Effector memory CD8-positive, alpha-beta T cell (primary cell): ENCODE measurements at regions not wholly inside any gene's neighbourhood (a gene's known extent, or its start where the extent isn't known, plus 50 kb on each side); places are given as distances from the start of the nearest gene placed in this dataset.
"Not testable (repeated sequence)": the region's sequence is repeated elsewhere in the genome, so short reads cannot be mapped to it uniquely, and the experiment has no call there.

Experiments used
- ATAC-seq: fragments of 150-1000 bp; cut with Tn5 transposase; replicated peaks from 2 replicates; pipeline ENCODE4 v1.10.0; 2021; ENCODE audit warnings: mild to moderate bottlenecking, moderate library complexity
- DNase-seq, 3 experiments: peaks; one replicate each; pipeline ENCODE4 v3.0.0; 2021
- H3K27ac Mint-ChIP-seq, 2 donors: one replicate each; pipeline ENCODE4 v1.8.0; 2022; ENCODE audit warnings: mild to moderate bottlenecking in 2 of 2, mixed read lengths in 2 of 2, moderate library complexity in 2 of 2
- H3K27me3 Mint-ChIP-seq, 2 donors: one replicate each; pipeline ENCODE4 v1.8.0; 2022; ENCODE audit warnings: mixed read lengths in 2 of 2
- H3K36me3 Mint-ChIP-seq: one replicate; pipeline ENCODE4 v1.8.0; 2022; ENCODE audit warnings: mild to moderate bottlenecking, moderate library complexity, mixed read lengths; ENCODE audit not compliant: insufficient read depth
- H3K4me1 Mint-ChIP-seq, 2 donors: one replicate each; pipeline ENCODE4 v1.8.0; 2022; ENCODE audit warnings: low read depth in 2 of 2, mixed read lengths in 2 of 2
- H3K4me3 Mint-ChIP-seq, 2 donors: one replicate each; pipeline ENCODE4 v1.8.0; 2022; ENCODE audit warnings: mild to moderate bottlenecking in 2 of 2, mixed read lengths in 2 of 2, moderate library complexity in 2 of 2
- H3K9me3 Mint-ChIP-seq, 2 donors: one replicate each; pipeline ENCODE4 v1.8.0; 2022; ENCODE audit warnings: mixed read lengths in 2 of 2

DNA sequence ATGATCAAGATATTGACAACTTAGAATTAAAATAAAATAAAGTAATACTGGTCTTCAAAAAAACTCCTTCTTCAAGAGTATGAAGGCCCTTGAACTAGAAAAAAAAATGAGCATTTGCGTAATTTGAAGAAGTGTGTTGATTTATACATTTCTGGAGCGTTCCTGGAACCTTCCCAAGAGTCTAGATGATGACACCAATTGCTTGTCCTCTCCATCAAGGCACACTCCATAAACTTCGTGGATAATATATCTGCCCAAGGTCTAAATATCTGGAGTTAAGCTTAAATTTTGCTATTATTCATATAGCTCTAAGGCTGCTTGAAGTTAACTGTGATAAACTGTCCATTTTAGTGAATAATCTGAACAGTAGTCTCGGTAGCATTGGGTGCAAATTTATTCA lies 361.3 kb upstream of the CNTN5 start:
- H3K36me3 Mint-ChIP-seq = no peaks in the 10 kb centered on the region
- no peak overlapping the region for H3K4me3 Mint-ChIP-seq
- H3K27me3 Mint-ChIP-seq = no peaks in the 10 kb centered on the region
- DNase-seq = no peak
- no peak overlapping the region for H3K27ac Mint-ChIP-seq
- peaks cover 3 to 20% of the 10 kb centered on the region in 2 donors for H3K9me3 Mint-ChIP-seq
- no peak for ATAC-seq
- H3K4me1 Mint-ChIP-seq = no peaks in the 10 kb centered on the region

GRCh38 chr11:98674390-98674789 lies 346.4 kb upstream of the CNTN5 start:
- no peaks in the 10 kb centered on the region for H3K36me3 Mint-ChIP-seq
- no peaks in the 10 kb centered on the region for H3K27me3 Mint-ChIP-seq
- H3K9me3 Mint-ChIP-seq = peaks cover 11 to 25% of the 10 kb centered on the region in 2 donors
- H3K4me3 Mint-ChIP-seq = no peak overlapping the region
- ATAC-seq = no peak
- H3K27ac Mint-ChIP-seq = no peak overlapping the region
- DNase-seq = no peak
- H3K4me1 Mint-ChIP-seq = no peaks in the 10 kb centered on the region

- ATAC-seq (no peak), DNase-seq (no peak)
- no peaks in the 10 kb centered on the region for H3K27me3 Mint-ChIP-seq
- H3K36me3 Mint-ChIP-seq = no peaks in the 10 kb centered on the region
- H3K9me3 Mint-ChIP-seq = peaks cover 9 to 27% of the 10 kb centered on the region in 2 donors
- H3K27ac Mint-ChIP-seq = no peak overlapping the region
- H3K4me3 Mint-ChIP-seq = no peak overlapping the region
- H3K4me1 Mint-ChIP-seq = no peaks in the 10 kb centered on the region
Observed at GRCh38 chr11:98679673-98680072, 341.1 kb upstream of the CNTN5 start.

DNA sequence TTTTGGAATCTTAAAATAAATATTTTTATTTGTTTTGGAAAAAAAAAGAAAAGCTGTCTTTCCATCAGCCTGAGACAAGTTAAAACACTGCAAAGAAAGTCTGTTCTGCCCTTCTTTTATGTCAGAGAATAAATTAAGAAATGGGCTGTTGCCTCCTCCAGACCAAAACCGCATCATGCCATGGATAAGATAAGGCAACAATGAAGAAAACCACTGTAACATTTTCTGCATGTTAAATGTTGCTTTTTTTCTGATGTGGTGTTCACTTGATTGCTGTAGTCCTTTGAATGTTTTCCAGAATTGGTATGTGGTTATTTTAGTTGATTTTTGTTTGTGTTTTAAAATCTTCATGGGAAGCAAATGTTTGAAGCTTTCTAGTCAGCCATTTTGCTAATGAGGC lies 319.2 kb upstream of the CNTN5 start:
- Mint-ChIP-seq H3K27me3 (no peaks in the 10 kb centered on the region), H3K4me1 (no peaks in the 10 kb centered on the region), H3K27ac (no peak overlapping the region), H3K9me3 (peaks cover 0 to 10% of the 10 kb centered on the region in 2 donors), H3K36me3 (no peaks in the 10 kb centered on the region), H3K4me3 (no peak overlapping the region)
- ATAC-seq (no peak), DNase-seq (no peak)

GRCh38 chr11:98703779-98704556 lies 316.8 kb upstream of the CNTN5 start:
- Mint-ChIP-seq H3K4me1 (no peaks in the 10 kb centered on the region), H3K27me3 (no peaks in the 10 kb centered on the region), H3K4me3 (no peak overlapping the region), H3K36me3 (no peaks in the 10 kb centered on the region), H3K9me3 (peaks cover 0 to 3% of the 10 kb centered on the region in 2 donors), H3K27ac (no peak overlapping the region)
- no peak for DNase-seq
- no peak for ATAC-seq

DNA sequence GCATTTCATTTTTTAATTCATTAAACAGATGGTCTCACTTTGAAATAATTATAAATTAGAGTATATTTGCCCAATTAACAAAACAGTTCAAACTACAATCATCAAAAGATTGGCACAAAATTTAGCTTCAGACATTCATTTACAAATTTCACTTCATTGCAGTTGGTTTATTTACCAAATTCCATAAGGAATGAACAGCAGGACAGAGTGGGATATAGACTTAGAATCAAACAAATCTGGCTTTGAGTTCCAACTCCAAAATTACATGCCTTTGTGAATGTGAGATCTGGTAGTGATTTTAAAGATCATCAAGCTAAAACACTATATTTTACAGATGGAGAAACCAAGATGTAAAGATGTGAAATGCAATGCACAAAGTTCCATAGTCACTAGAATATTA lies 310.7 kb upstream of the CNTN5 start:
- Mint-ChIP-seq H3K4me1 (no peaks in the 10 kb centered on the region), H3K4me3 (no peak overlapping the region), H3K36me3 (no peaks in the 10 kb centered on the region), H3K9me3 (peaks cover 3 to 26% of the 10 kb centered on the region in 2 donors), H3K27ac (no peak overlapping the region), H3K27me3 (no peaks in the 10 kb centered on the region)
- DNase-seq (no peak), ATAC-seq (no peak)

DNA sequence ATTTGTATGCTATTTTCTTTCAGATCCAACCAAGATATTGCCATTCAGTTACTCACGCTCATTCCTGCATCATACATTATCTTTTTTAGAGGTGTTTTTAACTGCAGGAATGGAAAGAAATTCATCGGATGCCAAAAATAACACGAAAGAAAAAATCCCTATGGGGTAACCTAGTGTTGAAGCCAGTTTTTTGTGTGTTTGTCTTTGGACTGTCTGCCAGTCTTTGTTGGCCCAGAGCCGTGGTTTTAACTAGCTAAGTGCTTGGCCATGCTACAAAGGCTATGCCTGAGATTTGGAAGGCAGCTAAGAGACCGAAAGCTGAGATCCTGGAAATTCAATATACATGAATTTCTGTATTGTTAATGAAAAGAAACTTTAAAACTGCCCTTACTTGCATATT lies 309.8 kb upstream of the CNTN5 start:
- Mint-ChIP-seq H3K27me3 (no peaks in the 10 kb centered on the region), H3K4me3 (no peak overlapping the region), H3K4me1 (no peaks in the 10 kb centered on the region), H3K27ac (no peak overlapping the region), H3K36me3 (no peaks in the 10 kb centered on the region), H3K9me3 (peaks cover 9 to 35% of the 10 kb centered on the region in 2 donors)
- ATAC-seq = no peak
- DNase-seq = no peak

GRCh38 chr11:98720951-98721350 lies 299.8 kb upstream of the CNTN5 start:
- ATAC-seq (no peak), DNase-seq (no peak)
- Mint-ChIP-seq H3K27me3 (no peaks in the 10 kb centered on the region), H3K9me3 (peaks cover 15 to 16% of the 10 kb centered on the region in 2 donors), H3K4me1 (no peaks in the 10 kb centered on the region), H3K36me3 (no peaks in the 10 kb centered on the region), H3K4me3 (no peak overlapping the region), H3K27ac (no peak overlapping the region)

- no peak for ATAC-seq
- H3K4me3 Mint-ChIP-seq = no peak overlapping the region
- H3K4me1 Mint-ChIP-seq = no peaks in the 10 kb centered on the region
- DNase-seq = no peak
- H3K9me3 Mint-ChIP-seq = peaks cover 0 to 13% of the 10 kb centered on the region in 2 donors
- H3K36me3 Mint-ChIP-seq = no peaks in the 10 kb centered on the region
- H3K27ac Mint-ChIP-seq = no peak overlapping the region
- H3K27me3 Mint-ChIP-seq = no peaks in the 10 kb centered on the region
Observed at GRCh38 chr11:98725471-98725870, 295.3 kb upstream of the CNTN5 start.

DNA sequence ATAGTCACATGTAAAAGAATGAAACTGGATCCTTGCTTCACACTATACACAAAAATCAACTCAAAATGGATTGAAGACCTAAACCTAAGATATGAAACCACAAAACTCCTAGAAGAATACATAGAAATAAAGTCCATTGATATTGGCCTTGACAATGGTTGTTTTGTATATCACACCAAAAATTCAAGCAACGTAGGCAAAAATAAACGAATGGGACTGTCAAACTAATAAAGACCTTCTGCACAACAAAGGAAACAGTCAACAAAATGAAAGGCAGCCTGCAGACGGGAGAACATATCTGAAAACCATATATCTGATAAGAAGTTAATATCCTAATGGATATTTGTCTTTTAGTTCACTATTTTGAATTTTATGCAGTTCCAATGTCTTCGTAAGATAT lies 292.3 kb upstream of the CNTN5 start:
- Mint-ChIP-seq H3K36me3 (no peaks in the 10 kb centered on the region), H3K27ac (no peak overlapping the region), H3K27me3 (no peaks in the 10 kb centered on the region), H3K9me3 (peaks cover 0 to 9% of the 10 kb centered on the region in 2 donors), H3K4me1 (no peaks in the 10 kb centered on the region), H3K4me3 (no peak overlapping the region)
- ATAC-seq (no peak), DNase-seq (no peak)

DNA sequence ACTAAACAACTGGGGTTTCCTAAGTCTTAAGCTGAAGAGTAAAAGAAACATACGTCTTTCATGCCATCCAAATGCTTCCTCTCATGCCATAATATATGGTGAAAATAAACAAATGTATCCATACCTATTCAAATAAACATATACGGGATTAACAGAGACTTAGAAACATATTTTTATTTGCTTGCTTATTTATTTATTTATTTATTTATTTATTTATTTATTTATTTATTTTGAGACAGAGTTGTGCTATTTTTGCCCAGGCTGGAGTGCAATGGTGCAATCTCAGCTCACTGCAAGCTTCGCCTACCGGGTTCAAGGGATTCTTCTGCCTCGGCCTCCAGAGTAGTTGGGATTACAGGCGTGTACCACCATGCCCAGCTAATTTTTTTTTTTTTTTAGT lies 291.6 kb upstream of the CNTN5 start:
- peaks cover 0 to 11% of the 10 kb centered on the region in 2 donors for H3K9me3 Mint-ChIP-seq
- no peak overlapping the region for H3K27ac Mint-ChIP-seq
- no peaks in the 10 kb centered on the region for H3K4me1 Mint-ChIP-seq
- no peaks in the 10 kb centered on the region for H3K36me3 Mint-ChIP-seq
- ATAC-seq (no peak), DNase-seq (no peak)
- H3K27me3 Mint-ChIP-seq = no peaks in the 10 kb centered on the region
- no peak overlapping the region for H3K4me3 Mint-ChIP-seq

- Mint-ChIP-seq H3K27ac (no peak overlapping the region), H3K4me1 (no peaks in the 10 kb centered on the region), H3K27me3 (no peaks in the 10 kb centered on the region), H3K9me3 (peaks cover 0 to 8% of the 10 kb centered on the region in 2 donors), H3K4me3 (no peak overlapping the region), H3K36me3 (no peaks in the 10 kb centered on the region)
- no peak for DNase-seq
- no peak for ATAC-seq
Observed at GRCh38 chr11:98732947-98733346, 287.8 kb upstream of the CNTN5 start.

DNA sequence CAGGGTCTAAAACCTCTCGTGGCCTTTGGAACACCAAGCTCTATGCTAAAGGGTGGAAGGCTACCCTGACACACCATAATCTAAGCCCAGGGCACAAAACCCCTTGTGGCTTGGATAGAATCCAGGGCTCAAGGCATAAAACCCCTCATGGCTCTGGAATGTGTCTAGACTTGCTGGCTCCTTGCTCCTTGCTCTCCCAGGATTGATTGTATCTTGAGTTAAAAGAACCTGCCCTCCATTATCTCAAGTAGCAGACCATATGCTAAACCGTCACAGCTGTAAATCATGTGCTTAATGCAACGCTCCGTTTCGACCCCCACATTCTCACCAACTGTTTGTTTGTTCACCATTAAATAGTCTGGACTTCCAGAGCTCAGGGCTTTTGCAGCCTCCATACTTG lies 287.4 kb upstream of the CNTN5 start:
- H3K27me3 Mint-ChIP-seq, H3K4me1 Mint-ChIP-seq, H3K27ac Mint-ChIP-seq, H3K4me3 Mint-ChIP-seq, H3K9me3 Mint-ChIP-seq, ATAC-seq, DNase-seq, H3K36me3 Mint-ChIP-seq: not testable (repeated sequence)

DNA sequence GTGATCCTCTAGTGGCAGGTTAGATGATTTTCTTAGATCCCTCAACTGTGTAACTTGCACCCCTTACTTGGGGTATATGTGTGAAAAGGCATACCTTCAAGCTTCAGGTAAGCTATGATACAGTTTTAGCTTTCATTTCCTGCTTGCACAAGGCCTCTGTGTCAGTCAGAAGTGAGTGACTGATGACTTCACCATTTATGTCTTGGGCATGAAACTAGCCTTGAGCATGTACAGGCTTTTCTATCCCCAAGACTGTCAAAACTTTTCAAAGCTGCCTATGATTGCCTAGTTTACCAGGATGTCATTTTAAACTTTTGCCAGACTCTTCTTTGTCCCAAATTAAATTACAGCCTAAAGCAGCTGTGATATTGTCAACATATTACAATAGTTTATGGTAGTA lies 286.1 kb upstream of the CNTN5 start:
- Mint-ChIP-seq H3K27ac (no peak overlapping the region), H3K4me1 (no peaks in the 10 kb centered on the region), H3K4me3 (no peak overlapping the region), H3K9me3 (peaks cover 0 to 4% of the 10 kb centered on the region in 2 donors), H3K27me3 (no peaks in the 10 kb centered on the region), H3K36me3 (no peaks in the 10 kb centered on the region)
- no peak for ATAC-seq
- no peak for DNase-seq
